ENCODE measurements at regions not wholly inside any gene's neighbourhood (a gene's known extent, or its start where the extent isn't known, plus 50 kb on each side); places are given as distances from the start of the nearest gene placed in this dataset.
A peak's percentile ranks its signal among the peaks of the same experiment; 100 is the strongest.

- Mint-ChIP-seq H3K36me3 (no peaks in the 10 kb centered on the region), H3K9me3 (no peaks in the 10 kb centered on the region), H3K27ac (no peak overlapping the region), H3K27me3 (ENCODE audit: low read depth) (peaks cover 23% of the 10 kb centered on the region), H3K4me3 (no peak overlapping the region), H3K4me1 (peaks cover 3% of the 10 kb centered on the region)
- no peak for DNase-seq (ENCODE audit: low spot score in 2 of 2, unreplicated experiment in 2 of 2)
- TF ChIP-seq CTCF (IDR thresholded peaks at IDR 0.05; ENCODE audit: unreplicated experiment): peak; percentile 3
These were observed 67.6 kb upstream of the PITRM1 start for GRCh38 chr10:3239920-3240894.

DNA sequence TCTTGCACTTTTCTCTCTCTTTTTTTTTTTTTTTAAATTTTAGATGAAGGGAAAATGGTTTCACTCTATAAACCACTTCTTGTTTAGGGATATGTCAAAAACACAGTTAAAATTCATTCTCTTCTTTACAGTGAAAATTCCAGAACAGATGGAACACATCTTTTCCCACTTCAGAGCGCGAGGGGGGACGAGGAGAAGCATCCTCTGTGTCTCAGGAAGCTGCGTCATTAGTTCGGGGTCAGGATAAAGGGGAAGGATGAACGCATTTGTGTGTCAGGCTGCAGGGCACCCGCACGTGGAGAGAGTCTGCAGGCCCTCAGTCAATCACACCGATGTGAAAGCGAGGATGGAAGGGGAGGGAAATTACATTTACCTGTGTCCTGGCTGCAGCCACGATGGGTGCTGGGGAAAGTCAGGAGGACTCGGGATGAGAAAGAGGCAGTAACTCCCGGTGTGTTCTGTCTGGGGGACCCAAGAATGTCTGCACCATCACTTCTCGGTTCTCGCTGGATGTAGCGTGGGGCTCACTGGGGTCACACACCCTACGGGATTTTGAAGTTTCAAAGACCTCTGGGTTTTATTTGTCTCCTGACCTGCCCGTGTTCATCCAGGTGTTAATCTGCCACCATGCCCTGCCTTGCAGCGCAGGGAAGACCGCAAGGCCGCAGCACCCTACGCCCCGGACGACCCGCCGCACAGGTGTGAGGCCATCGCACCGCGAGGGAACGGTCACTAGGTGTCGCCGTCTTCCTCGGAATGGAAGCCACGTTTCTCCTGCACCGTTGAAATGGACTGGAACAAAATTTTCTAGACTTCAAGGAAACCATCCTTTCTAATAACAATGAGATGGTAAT lies 66.7 kb upstream of the PITRM1 start:
- no peaks in the 10 kb centered on the region for H3K36me3 Mint-ChIP-seq
- peaks cover 21% of the 10 kb centered on the region for H3K27me3 Mint-ChIP-seq (ENCODE audit: low read depth)
- peak overlapping the region; percentile 32 for H3K4me3 Mint-ChIP-seq
- H3K9me3 Mint-ChIP-seq: no peaks in the 10 kb centered on the region
- H3K4me1 Mint-ChIP-seq: peaks cover 3% of the 10 kb centered on the region
- TF ChIP-seq CTCF (IDR thresholded peaks at IDR 0.05; ENCODE audit: unreplicated experiment): peak; percentile 82
- peak overlapping the region; percentile 73 for H3K27ac Mint-ChIP-seq
- peak; percentile 56 to 83 for DNase-seq (ENCODE audit: low spot score in 2 of 2, unreplicated experiment in 2 of 2)

DNA sequence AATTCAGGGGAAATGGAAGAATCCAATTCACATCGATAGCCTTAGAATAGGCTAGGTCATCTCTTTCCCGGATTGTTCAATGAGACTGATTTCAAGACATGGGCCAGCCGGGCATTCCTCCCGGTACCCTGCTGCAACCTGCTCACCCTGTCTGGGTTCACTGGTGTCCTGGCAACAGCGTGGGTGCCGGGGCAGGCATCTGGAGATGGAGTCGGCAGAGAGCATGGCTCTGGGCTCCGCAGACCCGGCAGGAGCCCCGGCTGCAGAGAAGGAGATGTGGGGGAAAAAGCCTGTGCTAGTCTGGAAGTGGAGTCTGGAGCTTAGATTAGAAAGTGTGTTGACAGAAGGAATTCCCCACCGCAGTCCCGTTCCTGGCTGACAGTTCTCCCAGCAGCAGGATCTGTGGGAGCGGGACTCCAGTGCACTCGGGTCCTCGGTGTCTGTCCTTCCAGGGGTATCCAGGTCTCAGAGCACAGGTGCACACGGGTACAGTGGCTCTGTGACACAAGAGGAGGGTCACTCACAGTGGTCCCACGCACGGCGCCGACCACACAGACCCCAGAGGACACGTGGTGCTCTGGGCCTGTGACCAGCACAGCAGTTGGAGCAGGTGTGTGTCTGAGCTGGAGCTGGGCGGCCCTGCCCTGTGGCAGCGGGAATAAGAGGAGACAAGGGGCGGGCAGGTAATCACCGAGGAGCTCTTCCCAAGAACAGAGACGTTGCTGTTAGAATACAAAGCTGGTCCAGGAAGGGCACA lies 65.7 kb upstream of the PITRM1 start:
- DNase-seq (ENCODE audit: low spot score in 2 of 2, unreplicated experiment in 2 of 2): no peak
- H3K4me3 Mint-ChIP-seq: no peak overlapping the region

DNA sequence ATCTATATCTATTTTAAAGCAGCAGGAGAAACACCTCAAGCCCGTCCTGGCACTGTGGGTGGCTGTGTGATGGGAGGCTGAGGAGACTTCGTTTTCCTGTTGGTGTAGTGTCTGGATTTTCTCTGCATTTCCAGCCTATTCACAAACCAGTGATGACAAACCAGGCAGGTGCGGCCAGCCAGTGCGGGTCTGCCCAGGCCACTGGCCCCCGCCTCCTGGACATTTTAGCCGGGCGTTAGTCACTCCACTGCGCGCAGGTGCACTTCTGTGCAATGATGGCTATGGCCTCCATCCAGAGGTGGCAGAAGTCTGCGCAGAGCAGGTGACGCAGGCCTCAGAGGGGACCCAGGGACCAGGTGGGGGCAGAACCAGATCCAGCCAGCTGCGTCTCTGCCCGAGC lies 64.9 kb upstream of the PITRM1 start:
- H3K36me3 Mint-ChIP-seq: no peaks in the 10 kb centered on the region
- no peak overlapping the region for H3K4me3 Mint-ChIP-seq
- peaks cover 21% of the 10 kb centered on the region for H3K27me3 Mint-ChIP-seq (ENCODE audit: low read depth)
- H3K27ac Mint-ChIP-seq: no peak overlapping the region
- peaks cover 5% of the 10 kb centered on the region for H3K9me3 Mint-ChIP-seq
- peaks cover 3% of the 10 kb centered on the region for H3K4me1 Mint-ChIP-seq
- no peak for DNase-seq (ENCODE audit: low spot score in 2 of 2, unreplicated experiment in 2 of 2)
- no peak for TF ChIP-seq CTCF (IDR thresholded peaks at IDR 0.05; ENCODE audit: unreplicated experiment)

More for the DNA sequence above, 65.7 kb upstream of the PITRM1 start:
- Mint-ChIP-seq H3K9me3 (no peaks in the 10 kb centered on the region), H3K36me3 (no peaks in the 10 kb centered on the region), H3K27ac (no peak overlapping the region), H3K4me1 (peaks cover 3% of the 10 kb centered on the region), H3K27me3 (ENCODE audit: low read depth) (peaks cover 21% of the 10 kb centered on the region)
- no peak for TF ChIP-seq CTCF (IDR thresholded peaks at IDR 0.05; ENCODE audit: unreplicated experiment)

Measured in mesothelial cell of epicardium (in vitro differentiated cells).